SK-N-SH treated with all-trans-retinoic acid at 6 μM for 48 hours (cell line): ENCODE measurements at regions not wholly inside any gene's neighbourhood (a gene's known extent, or its start where the extent isn't known, plus 50 kb on each side); places are given as distances from the start of the nearest gene placed in this dataset.

Experiments used
- ATAC-seq: fragments of 200-7000 bp; cut with Tn5 transposase; 3 replicates; pipeline ENCODE4 v1.9.1; 2020; ENCODE audit warnings: mild to moderate bottlenecking, moderate library complexity
- CREB5 ChIP-seq: fragments of 250-450 bp; sonication (Bioruptor Pico); IDR thresholded peaks from 2 replicates; pipeline ENCODE4 v1.5.1; 2020; ENCODE audit warnings: low read depth, mild to moderate bottlenecking, moderate library complexity
- CSRNP3 ChIP-seq: fragments of 250-450 bp; sonication (Bioruptor Pico); IDR thresholded peaks from 2 replicates; pipeline ENCODE4 v1.5.1; 2021; ENCODE audit warnings: mild to moderate bottlenecking, moderate library complexity
- ESRRG ChIP-seq: fragments of 250-450 bp; sonication (Bioruptor Pico); IDR thresholded peaks from 2 replicates; pipeline ENCODE4 v1.6.1; 2021; ENCODE audit warnings: mild to moderate bottlenecking
- GLIS3 ChIP-seq: fragments of 250-450 bp; sonication (Bioruptor Pico); IDR thresholded peaks from 2 replicates; pipeline ENCODE4 v1.5.0; 2020; ENCODE audit warnings: mild to moderate bottlenecking, moderate library complexity
- ISL1 ChIP-seq: fragments of 250-450 bp; sonication (Bioruptor Pico); IDR thresholded peaks from 2 replicates; pipeline ENCODE4 v2.1.2; 2022; ENCODE audit warnings: mild to moderate bottlenecking, moderate library complexity
- OSR1 ChIP-seq: fragments of 250-450 bp; sonication (Bioruptor Pico); IDR thresholded peaks from 2 replicates; pipeline ENCODE4 v1.8.0; 2022; ENCODE audit warnings: moderate library complexity, mild to moderate bottlenecking, inconsistent platforms
- PATZ1 ChIP-seq: fragments of 250-450 bp; sonication (Bioruptor Pico); IDR thresholded peaks from 2 replicates; pipeline ENCODE4 v1.8.0; 2020; ENCODE audit warnings: mild to moderate bottlenecking, moderate library complexity, borderline replicate concordance
- POU6F1 ChIP-seq: fragments of 250-450 bp; sonication (Bioruptor Pico); IDR thresholded peaks from 2 replicates; pipeline ENCODE4 v1.8.0; 2021; ENCODE audit warnings: low read depth, mild to moderate bottlenecking, moderate library complexity, borderline replicate concordance
- RARB ChIP-seq: fragments of 250-450 bp; sonication (Bioruptor Pico); IDR thresholded peaks from 2 replicates; pipeline ENCODE4 v1.8.0; 2021; ENCODE audit warnings: mild to moderate bottlenecking, moderate library complexity
- SNAI2 ChIP-seq: fragments of 250-450 bp; sonication (Bioruptor Pico); IDR thresholded peaks from 2 replicates; pipeline ENCODE4 v1.5.0; 2020; ENCODE audit warnings: mild to moderate bottlenecking, moderate library complexity
- TCF4 ChIP-seq: fragments of 250-450 bp; sonication (Bioruptor Pico); IDR thresholded peaks from 2 replicates; pipeline ENCODE4 v1.8.0; 2021; ENCODE audit warnings: mild to moderate bottlenecking, moderate library complexity, borderline replicate concordance
- TSHZ2 ChIP-seq: fragments of 250-450 bp; sonication (Bioruptor Pico); IDR thresholded peaks from 2 replicates; pipeline ENCODE4 v1.5.0; 2020; ENCODE audit warnings: mild to moderate bottlenecking, moderate library complexity
- ZC3H10 ChIP-seq: fragments of 250-450 bp; sonication (Bioruptor Pico); IDR thresholded peaks from 2 replicates; pipeline ENCODE4 v1.5.1; 2021; ENCODE audit warnings: mild to moderate bottlenecking, moderate library complexity
- ZFP3 ChIP-seq: fragments of 250-450 bp; sonication (Bioruptor Pico); IDR thresholded peaks from 2 replicates; pipeline ENCODE4 v1.5.0; 2020; ENCODE audit warnings: mild to moderate bottlenecking, moderate library complexity
- ZFP30 ChIP-seq: fragments of 450-650 bp; formaldehyde crosslinking; IDR thresholded peaks from 2 replicates; pipeline ENCODE4 v1.5.0; 2022; ENCODE audit warnings: mild to moderate bottlenecking, moderate library complexity
- ZNF565 ChIP-seq: fragments of 450-650 bp; formaldehyde crosslinking; conservative IDR thresholded peaks from 2 replicates; pipeline ENCODE4 v1.5.0; 2020; ENCODE audit warnings: low read depth, mild to moderate bottlenecking, moderate library complexity
- ZNF70 ChIP-seq: fragments of 450-650 bp; formaldehyde crosslinking; IDR thresholded peaks from 2 replicates; pipeline ENCODE4 v1.5.0; 2020; ENCODE audit warnings: mild to moderate bottlenecking, moderate library complexity
- ZNF8 ChIP-seq: fragments of 450-650 bp; formaldehyde crosslinking; IDR thresholded peaks from 2 replicates; pipeline ENCODE4 v1.5.0; 2020; ENCODE audit warnings: mild to moderate bottlenecking, moderate library complexity

GRCh38 chr15:81466741-81467140, 92.7 kb upstream of the TMC3 start:
- no peak for ATAC-seq

GRCh38 chr15:81454024-81454423, 80.0 kb upstream of the TMC3 start:
- TF ChIP-seq ZNF70 (CRISPR knock-in tag) (no peak), CSRNP3 (CRISPR knock-in tag) (no peak), RARB (CRISPR knock-in tag) (no peak), PATZ1 (CRISPR knock-in tag) (no peak), ZNF565 (CRISPR knock-in tag) (no peak), ZFP30 (CRISPR knock-in tag) (no peak), OSR1 (no peak), SNAI2 (CRISPR knock-in tag) (no peak), TSHZ2 (CRISPR knock-in tag) (no peak), TCF4 (no peak), ISL1 (CRISPR knock-in tag) (no peak), ZNF8 (CRISPR knock-in tag) (no peak), ZC3H10 (CRISPR knock-in tag) (no peak), POU6F1 (CRISPR knock-in tag) (no peak)
- ATAC-seq: no peak

More at GRCh38 chr15:81466741-81467140, 92.7 kb upstream of the TMC3 start:
- TF ChIP-seq ESRRG (no peak), CREB5 (CRISPR knock-in tag) (no peak), ISL1 (CRISPR knock-in tag) (no peak), ZFP3 (no peak)

GRCh38 chr15:81450721-81451120, 76.7 kb upstream of the TMC3 start:
- TF ChIP-seq ESRRG: no peak
- TF ChIP-seq SNAI2 (CRISPR knock-in tag): no peak
- TF ChIP-seq ZNF565 (CRISPR knock-in tag): no peak
- no peak for TF ChIP-seq TSHZ2 (CRISPR knock-in tag)
- no peak for TF ChIP-seq GLIS3 (CRISPR knock-in tag)
- TF ChIP-seq TCF4: no peak
- TF ChIP-seq ZFP3: no peak
- TF ChIP-seq ZFP30 (CRISPR knock-in tag): no peak
- ATAC-seq: no peak
